ENCODE measurements at regions not wholly inside any gene's neighbourhood (a gene's known extent, or its start where the extent isn't known, plus 50 kb on each side); places are given as distances from the start of the nearest gene placed in this dataset.
"Not testable (repeated sequence)": the region's sequence is repeated elsewhere in the genome, so short reads cannot be mapped to it uniquely, and the experiment has no call there.

DNA sequence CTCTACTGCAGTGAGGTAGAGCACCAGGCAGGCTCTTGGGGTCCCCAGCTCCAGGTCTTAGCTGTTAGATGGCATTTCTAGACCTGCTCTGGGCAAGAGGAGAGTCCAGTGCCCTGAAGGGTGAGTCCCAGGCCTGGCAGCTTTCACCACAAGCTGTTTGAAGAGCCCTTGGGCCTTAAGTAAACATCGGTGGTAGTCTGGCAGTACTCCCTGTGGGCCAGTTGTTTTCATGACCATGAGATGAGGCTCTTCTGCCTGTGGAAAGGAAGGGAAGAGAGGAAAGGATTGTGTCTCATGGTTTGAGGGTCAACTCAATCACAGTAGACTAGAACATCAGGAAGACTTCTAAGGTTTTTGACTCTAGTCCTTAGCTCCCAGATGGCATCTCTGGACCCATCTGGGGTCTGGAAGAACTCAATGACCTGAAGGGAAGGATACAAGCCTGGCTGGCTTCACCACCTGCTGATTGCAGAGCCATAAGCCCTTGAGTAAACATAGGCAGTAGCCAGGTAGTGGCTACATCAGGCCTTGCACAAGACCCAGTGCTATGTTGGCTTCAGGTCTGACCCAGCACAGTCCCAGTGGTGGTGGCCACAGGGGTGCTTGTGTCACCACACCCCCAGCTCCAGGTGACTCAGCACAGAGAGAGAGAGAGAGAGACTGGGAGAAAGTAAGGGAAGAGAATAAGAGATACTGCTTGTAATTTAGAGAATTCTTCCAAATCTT is 114.3 kb upstream of the PCSK5 start:
- no peak for DNase-seq (ENCODE audit: low spot score)

DNA sequence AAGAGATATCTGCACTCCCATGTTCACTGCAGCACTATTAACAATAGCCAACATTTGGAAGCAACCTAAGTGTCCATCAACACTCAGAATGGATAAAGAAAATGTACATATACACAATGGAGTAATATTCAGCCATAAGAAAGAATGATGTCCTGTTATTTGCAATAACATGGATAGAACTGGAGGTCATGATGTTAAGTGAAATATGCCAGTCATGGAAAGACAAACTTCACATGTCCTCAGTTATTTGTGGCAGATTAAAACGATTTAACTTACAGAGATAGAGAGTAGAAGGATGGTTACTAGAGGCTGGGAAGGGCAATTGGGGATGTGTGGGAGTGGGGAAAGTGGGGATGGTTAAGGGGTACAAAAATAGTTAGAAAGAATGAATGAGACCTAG is 110.3 kb upstream of the PCSK5 start:
- DNase-seq (ENCODE audit: low spot score) = no peak

DNA sequence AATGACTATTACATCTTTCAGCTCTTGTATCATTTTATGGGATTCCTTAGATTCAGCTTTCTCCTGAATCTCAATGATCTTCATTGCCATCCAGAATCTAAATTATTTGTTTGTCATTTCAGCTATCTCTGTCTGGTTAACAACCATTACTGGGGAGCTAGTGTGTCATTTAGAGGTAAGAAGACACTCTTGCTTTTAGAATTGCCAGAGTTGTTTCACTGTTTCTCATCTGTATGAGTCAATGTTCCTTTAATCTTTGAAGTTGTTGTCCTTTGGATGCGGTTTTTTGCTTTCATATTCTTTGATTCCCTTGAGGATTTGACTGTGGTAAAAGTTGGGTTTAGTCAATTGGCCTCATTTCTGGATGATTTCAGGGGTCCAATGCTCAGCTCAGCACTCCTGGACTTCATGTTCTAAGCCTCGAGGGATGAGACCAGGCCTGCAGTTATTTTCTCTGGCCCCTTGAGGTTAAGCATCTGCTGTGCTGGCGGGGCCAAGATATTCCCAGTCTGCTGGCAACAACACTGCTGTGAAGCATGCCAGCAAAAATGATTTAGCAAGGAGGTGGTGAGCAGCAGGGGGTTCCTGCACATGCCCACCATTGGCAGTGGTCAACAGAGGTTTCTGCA is 102.4 kb upstream of the PCSK5 start:
- no peak for DNase-seq (ENCODE audit: low spot score)

DNA sequence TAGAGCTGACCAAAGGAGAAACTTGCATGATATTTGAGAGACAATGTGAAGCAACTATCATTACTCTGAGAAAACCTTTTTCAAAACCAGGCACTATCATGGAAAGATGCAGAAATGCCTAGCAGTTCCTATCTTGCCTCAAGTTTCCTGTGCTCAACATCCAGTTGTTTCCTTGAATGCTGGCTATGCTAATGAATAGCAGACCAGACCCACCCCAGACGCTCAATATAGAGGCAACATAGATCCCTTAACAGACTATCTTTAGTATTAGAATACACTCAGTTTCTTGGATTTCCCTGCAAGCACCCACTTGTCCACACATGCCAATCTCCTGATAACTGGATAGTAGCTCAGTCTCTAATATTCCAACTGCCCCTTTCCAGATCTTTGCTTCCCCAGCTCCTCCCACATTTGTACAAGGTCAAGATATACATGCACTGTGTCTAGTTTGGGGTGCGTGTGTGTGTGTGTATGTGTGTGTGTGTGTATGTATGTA is 93.3 kb upstream of the PCSK5 start:
- DNase-seq (ENCODE audit: low spot score) = no peak

DNA sequence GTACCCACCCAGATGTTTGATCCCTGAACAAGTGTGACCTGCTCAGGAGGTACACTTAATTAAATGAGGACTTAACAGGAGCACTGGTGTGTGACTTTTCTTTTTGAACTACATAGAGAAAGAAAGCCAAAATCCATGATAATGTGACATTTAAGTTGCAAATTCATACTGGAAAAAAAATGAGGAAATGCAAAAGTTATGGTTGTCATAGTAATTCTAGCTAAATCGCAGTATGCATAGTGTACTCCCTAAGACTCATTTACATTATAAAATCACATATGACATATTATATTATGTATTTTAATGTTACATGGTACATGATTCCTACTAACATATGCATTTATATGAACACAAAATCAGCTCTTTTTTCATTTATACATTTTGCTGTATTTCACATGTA is 92.0 kb upstream of the PCSK5 start:
- no peak for DNase-seq (ENCODE audit: low spot score)

DNA sequence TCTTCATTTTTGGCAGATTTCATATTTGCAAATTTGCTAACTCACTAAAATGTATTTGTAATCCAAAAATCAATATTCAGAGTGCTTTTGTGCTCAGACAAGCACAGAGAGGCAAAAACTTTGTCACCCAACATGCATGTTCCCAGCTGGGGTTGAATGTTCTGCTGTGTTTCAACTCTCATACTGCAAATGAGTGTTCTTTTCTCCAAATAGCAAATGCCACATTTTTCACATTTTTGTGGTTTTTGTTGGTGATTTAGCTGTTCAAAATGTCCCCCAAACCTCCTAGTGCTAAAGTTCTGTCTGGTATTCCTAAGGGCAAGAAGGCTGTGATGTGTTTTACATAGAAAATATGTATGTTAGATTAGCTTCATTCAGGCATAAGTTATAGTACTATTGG is 87.3 kb upstream of the PCSK5 start:
- no peak for DNase-seq (ENCODE audit: low spot score)

DNA sequence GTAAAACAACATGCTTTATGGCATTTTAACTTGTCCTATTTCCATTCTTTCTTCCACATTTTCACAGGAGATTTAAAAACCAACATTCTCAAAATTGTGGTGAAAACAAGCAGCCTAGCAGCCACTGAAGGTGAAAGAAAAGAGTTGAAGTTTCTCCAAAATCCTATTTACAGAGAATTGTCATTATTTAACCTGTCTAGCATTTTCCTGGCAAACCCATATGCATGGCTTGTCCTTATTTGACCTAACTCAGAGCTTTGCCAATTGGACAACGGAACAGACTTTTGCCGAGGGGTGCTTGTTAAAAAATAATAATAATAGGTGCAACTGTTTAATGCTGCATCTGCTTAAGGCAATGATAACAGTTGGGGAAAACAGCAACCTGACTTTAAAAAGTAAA is 80.4 kb upstream of the PCSK5 start:
- no peak for DNase-seq (ENCODE audit: low spot score)

DNA sequence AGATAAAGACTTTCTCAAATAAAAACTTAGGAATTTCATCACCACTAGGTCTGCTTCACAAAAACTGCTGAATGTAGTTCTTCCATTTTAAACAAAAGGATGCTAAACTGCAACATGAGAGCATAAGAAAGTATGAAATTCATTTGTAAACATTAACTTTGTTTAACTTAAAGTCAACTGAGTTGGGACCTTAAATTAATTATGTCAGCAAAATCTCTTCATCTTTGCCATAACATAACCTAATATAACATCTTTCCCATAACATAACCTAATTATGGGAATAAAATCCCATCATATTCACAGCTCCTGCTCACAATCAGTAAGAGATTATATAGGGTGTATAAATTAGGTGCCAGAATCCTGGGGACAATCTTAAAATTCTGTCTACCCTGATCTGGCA is 78.8 kb upstream of the PCSK5 start:
- no peak for DNase-seq (ENCODE audit: low spot score)

DNA sequence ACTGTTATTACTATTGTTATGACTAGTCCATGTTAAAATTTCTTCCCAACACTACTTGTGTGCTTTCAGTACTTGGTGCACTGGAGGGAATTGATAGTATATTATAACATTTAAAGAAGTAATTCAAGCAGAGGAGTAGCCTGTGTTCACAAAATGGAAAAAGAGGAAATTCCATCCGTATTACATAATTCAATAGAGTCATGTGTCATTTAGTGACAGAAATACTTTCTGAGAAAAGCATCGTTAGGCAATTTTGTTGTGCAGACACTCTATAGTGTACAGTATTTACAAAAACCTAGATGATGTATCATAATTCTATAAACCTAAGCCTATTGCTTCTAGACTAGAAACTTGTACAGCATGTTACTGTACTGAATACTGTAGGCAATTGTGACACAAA is 78.3 kb upstream of the PCSK5 start:
- no peak for DNase-seq (ENCODE audit: low spot score)

DNA sequence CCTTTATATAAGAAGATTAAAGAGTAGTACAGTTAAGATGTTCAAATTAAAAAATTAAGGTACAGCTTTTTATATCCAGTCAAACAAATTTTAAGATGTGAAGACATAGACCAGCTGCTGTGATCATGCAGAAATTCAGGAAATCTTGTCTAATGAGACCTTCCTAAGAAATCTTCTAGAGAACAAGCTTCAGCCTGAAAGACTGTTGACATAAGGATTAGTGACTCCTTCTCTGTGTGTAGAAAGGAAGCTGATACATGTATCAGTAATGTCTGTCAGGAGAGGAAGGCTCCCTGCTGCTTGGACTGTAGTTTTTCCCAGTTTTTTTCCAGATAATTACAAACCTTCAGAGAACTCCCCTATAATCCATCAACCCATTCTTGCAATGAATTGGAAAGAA is 75.8 kb upstream of the PCSK5 start:
- DNase-seq (ENCODE audit: low spot score) = no peak

DNA sequence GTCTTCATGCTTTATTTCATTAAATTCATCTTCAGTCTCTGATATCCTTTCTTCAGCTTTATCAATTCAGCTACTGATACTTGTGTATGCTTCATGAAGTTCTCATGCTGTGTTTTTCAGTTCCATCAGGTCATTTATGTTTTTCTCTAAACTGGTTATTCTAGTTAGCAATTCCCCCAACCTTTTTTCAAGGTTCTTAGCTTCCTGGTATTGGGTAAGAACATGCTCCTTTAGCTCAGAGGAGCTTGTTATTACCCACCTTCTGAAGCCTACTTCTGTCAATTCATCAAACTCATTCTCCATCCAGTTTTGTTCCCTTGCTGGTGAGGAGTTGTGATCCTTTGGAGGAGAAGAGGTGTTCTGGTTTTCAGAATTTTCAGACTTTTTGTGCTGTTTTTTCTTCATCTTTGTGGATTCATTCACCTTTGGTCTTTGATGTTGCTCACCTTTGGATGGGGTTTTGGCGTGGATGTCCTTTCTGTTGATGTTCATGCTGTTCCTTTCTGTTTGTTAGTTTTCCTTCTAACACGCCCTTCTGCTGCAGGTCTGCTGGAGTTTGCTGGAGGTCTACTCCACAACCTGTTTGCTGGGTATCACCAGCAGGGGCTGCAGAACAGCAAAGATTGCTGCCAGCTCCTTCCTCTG is 69.9 kb upstream of the PCSK5 start:
- not testable (repeated sequence) for DNase-seq (ENCODE audit: low spot score)

DNA sequence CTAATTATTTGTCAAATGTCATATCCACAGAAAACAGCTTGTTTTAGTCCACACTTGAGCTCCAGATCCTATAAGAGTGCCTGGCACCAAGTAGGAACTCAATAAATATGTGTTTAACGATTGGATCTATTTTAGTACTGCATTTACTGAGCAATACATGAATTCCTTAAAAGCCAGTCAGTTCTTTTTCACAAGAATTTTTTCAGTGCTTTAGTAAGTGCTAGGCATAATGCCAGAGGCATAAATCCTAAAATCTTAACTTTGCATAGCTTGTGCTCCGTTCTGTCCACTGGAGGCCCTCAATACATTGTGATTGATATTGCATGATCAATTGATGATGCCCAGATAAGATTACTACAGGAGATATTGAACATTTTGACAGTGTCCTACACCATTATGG is 67.3 kb upstream of the PCSK5 start:
- DNase-seq (ENCODE audit: low spot score) = no peak

DNA sequence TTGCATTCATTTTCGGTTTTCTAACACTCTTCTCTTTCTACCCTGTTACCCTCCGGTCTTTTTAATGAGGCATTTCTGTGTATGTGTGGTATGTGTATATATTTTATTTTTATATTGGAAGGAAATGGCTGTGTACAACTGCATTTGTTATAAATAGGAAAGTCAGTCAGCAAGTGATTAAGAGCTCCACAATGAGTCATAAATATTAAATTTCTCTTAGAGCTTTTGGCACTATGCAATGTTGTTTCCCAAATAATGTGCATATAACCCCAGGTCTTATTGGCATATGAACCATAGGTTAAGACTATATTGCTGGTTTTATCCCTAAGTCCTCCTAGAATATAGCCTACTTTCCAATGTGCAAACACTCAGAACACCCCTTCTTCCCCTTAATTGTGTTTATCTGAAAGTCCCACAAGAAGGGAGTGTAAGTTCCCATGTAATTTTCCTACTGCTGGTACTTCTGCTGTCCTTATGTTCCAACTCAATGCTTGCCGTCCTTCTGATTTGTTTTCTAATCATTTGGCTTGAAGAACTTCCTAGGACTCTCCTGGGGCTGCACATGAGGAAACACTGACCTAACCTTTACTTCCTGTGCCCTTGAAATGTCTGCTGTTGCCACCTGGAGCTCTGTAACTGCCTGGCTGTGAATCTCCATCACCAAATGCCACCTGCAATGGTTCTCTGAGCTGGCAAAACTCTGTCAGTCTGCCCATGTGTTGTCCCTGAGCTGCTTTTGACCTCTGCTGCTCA is 65.5 kb upstream of the PCSK5 start:
- no peak for DNase-seq (ENCODE audit: low spot score)

DNA sequence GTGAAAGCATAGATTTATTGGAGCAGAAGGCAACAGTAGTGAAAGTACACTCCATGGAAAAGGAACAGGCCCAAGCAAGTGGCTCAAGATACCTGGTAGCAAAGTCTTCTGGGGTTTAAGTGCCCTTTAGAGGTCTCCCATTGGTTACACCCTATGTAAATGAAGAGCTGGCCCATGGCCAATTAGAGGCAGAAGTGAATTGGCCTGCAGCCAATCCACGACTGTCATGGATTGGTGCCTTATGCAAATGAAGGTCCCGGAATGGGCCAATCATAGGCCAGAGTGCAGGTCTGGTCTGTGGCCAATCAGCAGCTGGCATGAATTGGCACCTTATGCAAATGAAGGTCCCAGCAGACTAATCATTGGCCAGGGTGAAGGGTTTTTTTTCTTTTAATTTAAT is 64.2 kb upstream of the PCSK5 start:
- no peak for DNase-seq (ENCODE audit: low spot score)

DNA sequence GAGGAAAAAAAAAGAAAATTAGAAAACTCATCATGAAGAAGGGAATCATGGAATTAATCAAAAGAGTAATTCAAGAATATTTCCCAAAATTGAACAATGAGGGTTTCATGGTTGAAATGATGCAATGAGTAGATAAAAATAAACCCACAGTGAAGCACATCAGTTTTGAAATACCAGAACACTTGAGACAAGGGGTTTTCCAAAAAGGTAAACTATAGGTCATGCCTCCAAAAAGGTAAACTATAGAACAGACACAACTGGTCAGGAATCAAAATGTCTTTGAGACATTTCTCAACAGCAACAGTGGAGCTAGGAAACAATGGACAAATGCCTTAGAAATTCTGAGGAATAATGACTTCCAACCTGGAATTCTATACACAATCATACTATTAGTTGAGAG is 60.2 kb upstream of the PCSK5 start:
- no peak for DNase-seq (ENCODE audit: low spot score)

DNA sequence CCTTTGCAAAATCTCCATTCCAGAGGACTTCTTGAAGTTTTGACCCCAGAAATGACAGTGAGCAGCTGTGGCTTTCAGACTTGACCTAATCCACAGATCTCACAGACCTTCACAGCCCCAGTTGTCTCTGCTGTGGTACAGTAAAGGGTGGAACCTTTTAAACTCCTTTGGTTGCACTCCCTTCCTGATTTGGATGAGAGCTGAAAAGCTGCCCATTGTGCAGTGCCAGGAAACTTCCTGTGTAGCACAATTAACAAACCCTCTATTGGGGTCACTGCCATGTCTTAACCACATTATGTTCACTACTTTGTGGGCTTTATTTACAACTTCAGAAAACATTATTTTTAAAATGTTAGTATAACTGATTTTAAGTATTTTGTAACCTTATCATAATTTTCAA is 56.7 kb upstream of the PCSK5 start:
- DNase-seq (ENCODE audit: low spot score) = no peak

DNA sequence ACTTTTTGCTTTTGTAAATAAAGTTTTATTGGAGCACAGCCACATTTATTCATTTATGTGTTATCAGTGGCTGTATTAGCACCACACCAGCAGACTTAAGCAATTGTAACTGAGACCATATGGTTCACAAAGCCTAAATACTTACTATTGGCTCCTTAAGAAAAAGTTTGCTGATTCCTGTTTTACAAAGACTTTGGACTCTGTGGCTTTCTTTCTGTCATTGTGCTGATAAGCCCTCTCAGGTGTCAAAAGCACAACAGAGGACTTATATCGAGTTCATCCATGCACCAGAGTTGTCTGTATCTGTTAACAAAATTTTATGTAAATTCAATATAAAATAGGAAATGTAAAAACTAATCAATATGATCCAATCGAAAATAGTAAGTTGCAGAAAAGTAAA is 55.6 kb upstream of the PCSK5 start:
- no peak for DNase-seq (ENCODE audit: low spot score)
